ENCODE measurements at regions not wholly inside any gene's neighbourhood (a gene's known extent, or its start where the extent isn't known, plus 50 kb on each side); places are given as distances from the start of the nearest gene placed in this dataset.
"Not testable (repeated sequence)": the region's sequence is repeated elsewhere in the genome, so short reads cannot be mapped to it uniquely, and the experiment has no call there.

DNA sequence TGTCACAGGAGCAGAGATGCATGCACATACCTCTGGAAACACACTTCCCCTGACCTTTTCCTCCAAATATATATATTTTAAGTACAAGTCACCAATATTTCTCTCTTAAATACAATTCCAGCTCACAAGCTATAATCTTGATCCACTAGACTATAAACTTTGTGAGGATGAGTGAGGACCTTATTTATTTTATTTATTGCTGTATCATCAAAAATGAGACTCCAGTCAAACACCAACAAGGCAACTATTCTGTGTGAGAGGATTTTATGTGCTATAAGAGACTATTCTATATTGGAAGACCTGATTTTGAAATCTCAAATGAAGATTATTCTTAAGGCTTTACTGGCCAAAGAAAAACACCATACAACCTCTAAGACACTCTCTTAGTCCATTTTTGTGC is 1352.2 kb downstream of the SUCLG1 start:
- no peak overlapping the region for H3K4me3 Mint-ChIP-seq
- ATAC-seq (replicated peaks) (no peak), DNase-seq (no peak)
- no peak overlapping the region for H3K27ac Mint-ChIP-seq
- H3K27me3 Mint-ChIP-seq = no peaks in the 10 kb centered on the region
- H3K36me3 Mint-ChIP-seq = no peaks in the 10 kb centered on the region
- no peaks in the 10 kb centered on the region for H3K4me1 Mint-ChIP-seq
- H3K9me3 Mint-ChIP-seq = peaks cover 5% of the 10 kb centered on the region in 2 donors

DNA sequence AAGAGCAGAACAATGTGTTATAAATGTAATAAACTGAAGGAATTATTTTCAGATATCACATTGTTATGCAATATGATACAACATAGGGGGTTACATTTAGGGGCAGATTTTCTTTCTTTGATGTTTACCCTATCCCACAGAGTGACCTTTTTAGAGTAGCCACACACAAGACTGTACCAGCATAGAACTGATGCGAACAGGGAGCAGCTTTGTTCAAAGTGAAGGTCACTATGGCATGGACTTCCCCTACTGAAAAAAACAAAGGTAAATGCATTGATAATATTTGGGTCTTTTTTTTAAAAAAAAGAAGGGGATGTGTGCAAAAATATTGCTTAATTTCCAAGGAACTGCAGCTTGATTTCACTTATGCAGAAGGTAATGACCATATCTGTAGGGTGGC is 1354.9 kb downstream of the SUCLG1 start:
- no peak overlapping the region for H3K4me3 Mint-ChIP-seq

DNA sequence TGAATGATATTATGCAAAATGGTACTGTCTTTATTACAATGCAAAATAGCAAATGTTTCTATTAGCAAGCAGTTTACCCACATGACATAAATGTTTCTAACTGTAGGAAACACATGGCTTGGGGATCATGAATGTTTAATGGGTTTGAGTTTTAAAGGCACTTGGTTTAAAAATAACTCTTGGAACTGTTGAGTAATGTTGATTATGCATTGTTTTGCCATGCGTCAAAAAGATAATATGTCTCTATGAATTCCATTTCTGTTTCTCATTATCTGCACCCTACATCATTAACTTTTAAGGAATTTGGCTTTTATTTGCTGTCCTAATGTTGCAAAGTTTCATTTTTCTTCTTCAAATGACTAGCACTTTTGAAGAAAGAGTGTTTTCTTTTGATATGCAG is 1355.5 kb downstream of the SUCLG1 start:
- DNase-seq = no peak
- Mint-ChIP-seq H3K27ac (no peak overlapping the region), H3K36me3 (no peaks in the 10 kb centered on the region), H3K4me1 (no peaks in the 10 kb centered on the region), H3K9me3 (peaks cover 0 to 4% of the 10 kb centered on the region in 2 donors), H3K27me3 (no peaks in the 10 kb centered on the region), H3K4me3 (no peak overlapping the region)
- ATAC-seq (replicated peaks) = no peak

More for the DNA sequence above, 1354.9 kb downstream of the SUCLG1 start:
- DNase-seq (no peak), ATAC-seq (replicated peaks) (no peak)
- Mint-ChIP-seq H3K27me3 (no peaks in the 10 kb centered on the region), H3K9me3 (peaks cover 1 to 5% of the 10 kb centered on the region in 2 donors), H3K36me3 (no peaks in the 10 kb centered on the region), H3K4me1 (no peaks in the 10 kb centered on the region), H3K27ac (no peak overlapping the region)

DNA sequence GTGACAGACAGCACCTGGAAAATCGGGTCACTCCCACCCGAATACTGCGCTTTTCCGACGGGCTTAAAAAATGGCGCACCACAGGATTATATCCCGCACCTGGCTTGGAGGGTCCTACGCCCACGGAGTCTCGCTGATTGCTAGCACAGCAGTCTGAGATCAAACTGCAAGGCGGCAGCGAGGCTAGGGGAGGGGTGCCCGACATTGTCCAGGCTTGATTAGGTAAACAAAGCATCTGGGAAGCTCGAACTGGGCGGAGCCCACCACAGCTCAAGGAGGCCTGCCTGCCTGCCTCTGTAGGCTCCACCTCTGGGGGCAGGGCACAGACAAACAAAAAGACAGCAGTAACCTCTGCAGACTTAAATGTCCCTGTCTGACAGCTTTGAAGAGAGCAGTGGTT is 1370.0 kb downstream of the SUCLG1 start:
- not testable (repeated sequence) for H3K4me1 Mint-ChIP-seq; H3K27ac Mint-ChIP-seq; ATAC-seq (replicated peaks); DNase-seq; H3K27me3 Mint-ChIP-seq; H3K36me3 Mint-ChIP-seq; H3K9me3 Mint-ChIP-seq; H3K4me3 Mint-ChIP-seq

DNA sequence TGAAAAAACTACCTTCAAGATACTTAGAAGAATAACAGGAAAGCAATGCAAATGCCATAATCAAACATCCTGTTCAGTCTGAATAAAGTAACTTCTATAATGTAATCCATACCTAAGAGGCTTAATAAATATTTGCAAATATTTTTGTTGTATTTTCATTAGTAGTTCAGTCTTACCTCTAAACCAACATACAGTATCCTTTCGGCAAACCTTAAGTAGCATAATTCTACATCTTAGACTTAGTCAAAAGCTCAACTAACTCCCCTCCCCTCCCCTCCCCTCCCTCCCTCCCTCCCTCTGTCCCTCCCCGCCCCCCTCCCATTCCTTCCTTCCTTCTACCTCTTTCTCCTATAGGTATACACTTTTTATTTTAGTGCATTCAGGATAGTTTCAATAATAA is 1373.2 kb downstream of the SUCLG1 start:
- Mint-ChIP-seq H3K4me3 (no peak overlapping the region), H3K27ac (no peak overlapping the region), H3K4me1 (no peaks in the 10 kb centered on the region), H3K36me3 (no peaks in the 10 kb centered on the region), H3K27me3 (no peaks in the 10 kb centered on the region), H3K9me3 (peaks cover 0 to 7% of the 10 kb centered on the region in 2 donors)
- DNase-seq (no peak), ATAC-seq (replicated peaks) (no peak)

GRCh38 chr2:83081826-83082690 is 1377.0 kb downstream of the SUCLG1 start:
- no peaks in the 10 kb centered on the region for H3K27me3 Mint-ChIP-seq
- H3K4me3 Mint-ChIP-seq = no peak overlapping the region
- no peak for ATAC-seq (replicated peaks)
- H3K36me3 Mint-ChIP-seq = no peaks in the 10 kb centered on the region
- H3K4me1 Mint-ChIP-seq = no peaks in the 10 kb centered on the region
- no peak overlapping the region for H3K27ac Mint-ChIP-seq
- H3K9me3 Mint-ChIP-seq = peaks cover 0 to 7% of the 10 kb centered on the region in 2 donors
- no peak for DNase-seq

GRCh38 chr2:83079007-83079406 is 1380.1 kb downstream of the SUCLG1 start:
- Mint-ChIP-seq H3K4me1 (no peaks in the 10 kb centered on the region), H3K9me3 (peaks cover 0 to 3% of the 10 kb centered on the region in 2 donors), H3K27ac (no peak overlapping the region), H3K27me3 (no peaks in the 10 kb centered on the region), H3K36me3 (no peaks in the 10 kb centered on the region), H3K4me3 (no peak overlapping the region)
- ATAC-seq (replicated peaks) (no peak), DNase-seq (no peak)

- H3K36me3 Mint-ChIP-seq = no peaks in the 10 kb centered on the region
- DNase-seq (no peak), ATAC-seq (replicated peaks) (no peak)
- H3K4me1 Mint-ChIP-seq = no peaks in the 10 kb centered on the region
- H3K27ac Mint-ChIP-seq = no peak overlapping the region
- H3K9me3 Mint-ChIP-seq = peaks cover 0 to 7% of the 10 kb centered on the region in 2 donors
- H3K27me3 Mint-ChIP-seq = no peaks in the 10 kb centered on the region
- no peak overlapping the region for H3K4me3 Mint-ChIP-seq
Measured at GRCh38 chr2:83072767-83073166, 1386.3 kb downstream of the SUCLG1 start.

DNA sequence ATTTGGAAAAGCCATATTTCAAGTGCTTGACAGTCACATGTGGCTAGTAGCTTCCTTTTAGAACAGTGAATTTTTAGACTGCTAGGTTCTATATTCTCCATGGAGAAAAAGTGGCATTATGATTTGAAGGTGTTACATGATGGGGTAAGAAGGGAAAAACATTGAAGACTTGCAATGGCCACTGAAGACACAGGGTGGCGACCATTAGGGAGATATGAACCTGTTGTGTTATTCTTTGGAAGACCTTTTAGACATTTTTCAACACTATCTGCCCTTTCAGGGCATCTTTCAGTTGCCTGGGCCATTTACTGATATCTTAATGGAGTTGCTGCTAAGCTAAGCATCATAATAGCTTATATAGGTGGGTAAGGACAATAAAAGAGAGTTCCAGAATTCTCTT is 1387.2 kb downstream of the SUCLG1 start:
- ATAC-seq (replicated peaks) = no peak
- no peaks in the 10 kb centered on the region for H3K36me3 Mint-ChIP-seq
- no peak overlapping the region for H3K27ac Mint-ChIP-seq
- no peaks in the 10 kb centered on the region for H3K27me3 Mint-ChIP-seq
- H3K4me3 Mint-ChIP-seq = no peak overlapping the region
- H3K9me3 Mint-ChIP-seq = peaks cover under 1 to 7% of the 10 kb centered on the region in 2 donors
- H3K4me1 Mint-ChIP-seq = no peaks in the 10 kb centered on the region
- DNase-seq = no peak

DNA sequence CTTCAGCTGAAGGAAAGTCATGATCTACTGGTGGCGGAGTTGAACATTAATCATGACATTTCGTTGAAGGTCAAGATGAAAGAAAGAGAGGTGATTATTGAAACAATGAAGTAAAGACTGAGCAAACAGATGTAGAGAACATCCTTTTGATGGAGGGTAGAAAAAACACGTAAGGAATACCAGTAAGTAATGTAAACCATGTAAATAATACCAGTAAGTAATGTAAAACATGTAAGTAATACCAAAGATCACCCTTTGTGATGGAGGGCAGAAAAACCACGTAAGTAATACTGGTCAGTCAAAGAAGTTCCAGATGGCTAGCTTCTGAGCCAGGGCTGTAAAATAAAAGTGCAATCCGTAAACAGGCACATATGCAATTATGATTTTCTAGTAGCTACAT is 1387.7 kb downstream of the SUCLG1 start:
- Mint-ChIP-seq H3K27ac (no peak overlapping the region), H3K36me3 (no peaks in the 10 kb centered on the region), H3K9me3 (peaks cover 3 to 7% of the 10 kb centered on the region in 2 donors), H3K4me1 (no peaks in the 10 kb centered on the region), H3K4me3 (no peak overlapping the region), H3K27me3 (no peaks in the 10 kb centered on the region)
- ATAC-seq (replicated peaks) (no peak), DNase-seq (no peak)

- DNase-seq (no peak), ATAC-seq (replicated peaks) (no peak)
- Mint-ChIP-seq H3K9me3 (peaks cover 3 to 7% of the 10 kb centered on the region in 2 donors), H3K4me1 (no peaks in the 10 kb centered on the region), H3K4me3 (no peak overlapping the region), H3K27me3 (no peaks in the 10 kb centered on the region), H3K27ac (no peak overlapping the region), H3K36me3 (no peaks in the 10 kb centered on the region)
Measured at GRCh38 chr2:83069724-83070123, 1389.4 kb downstream of the SUCLG1 start.

DNA sequence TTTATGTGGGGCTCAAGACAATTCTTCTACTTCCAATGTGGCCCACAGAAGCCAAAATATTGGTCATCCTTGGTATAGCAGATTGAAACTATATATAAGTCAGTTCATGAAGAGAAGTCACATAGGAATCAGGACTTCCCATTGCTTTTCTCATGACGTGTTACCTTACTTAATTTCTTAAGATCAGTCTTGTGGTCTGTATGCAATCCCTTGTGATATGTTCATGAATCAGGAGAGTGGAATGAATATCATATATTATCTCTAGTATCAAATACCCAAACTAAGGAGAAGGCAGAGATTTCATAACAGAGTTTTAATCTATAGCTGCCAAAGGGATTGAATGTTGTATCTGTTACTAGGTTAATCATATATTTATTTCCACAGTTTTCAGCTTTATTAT is 1390.4 kb downstream of the SUCLG1 start:
- no peak for ATAC-seq (replicated peaks)
- Mint-ChIP-seq H3K27ac (no peak overlapping the region), H3K4me3 (no peak overlapping the region), H3K9me3 (peaks cover 3 to 7% of the 10 kb centered on the region in 2 donors), H3K4me1 (no peaks in the 10 kb centered on the region), H3K27me3 (no peaks in the 10 kb centered on the region), H3K36me3 (no peaks in the 10 kb centered on the region)
- no peak for DNase-seq

DNA sequence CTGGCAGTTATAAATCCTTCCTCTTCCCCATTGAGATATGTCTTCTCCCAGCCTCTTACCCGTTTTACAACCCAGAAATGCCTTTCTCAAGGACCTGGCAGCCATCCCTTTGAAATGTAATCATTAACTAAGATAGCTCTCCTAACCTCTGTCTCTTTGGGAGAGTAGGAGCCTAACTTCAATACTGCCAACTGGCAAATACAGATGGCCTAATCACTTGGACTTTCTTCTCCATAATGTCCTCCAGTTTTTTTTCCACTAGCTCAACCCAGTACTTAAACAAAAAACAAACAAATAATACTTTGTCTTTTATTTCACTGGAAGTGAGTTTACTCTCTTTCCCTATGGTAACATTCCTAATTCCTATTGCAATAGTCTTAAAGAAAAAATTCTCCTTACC is 1391.1 kb downstream of the SUCLG1 start:
- Mint-ChIP-seq H3K27me3 (no peaks in the 10 kb centered on the region), H3K4me1 (no peaks in the 10 kb centered on the region), H3K9me3 (peaks cover 3 to 7% of the 10 kb centered on the region in 2 donors), H3K27ac (no peak overlapping the region), H3K4me3 (no peak overlapping the region), H3K36me3 (no peaks in the 10 kb centered on the region)
- DNase-seq (no peak), ATAC-seq (replicated peaks) (no peak)

GRCh38 chr2:83063933-83064332 is 1395.1 kb downstream of the SUCLG1 start:
- ATAC-seq (replicated peaks) = no peak
- H3K36me3 Mint-ChIP-seq = no peaks in the 10 kb centered on the region
- H3K4me3 Mint-ChIP-seq = no peak overlapping the region
- H3K27me3 Mint-ChIP-seq = no peaks in the 10 kb centered on the region
- no peaks in the 10 kb centered on the region for H3K4me1 Mint-ChIP-seq
- DNase-seq = no peak
- H3K9me3 Mint-ChIP-seq = peaks cover 3 to 5% of the 10 kb centered on the region in 2 donors
- no peak overlapping the region for H3K27ac Mint-ChIP-seq

DNA sequence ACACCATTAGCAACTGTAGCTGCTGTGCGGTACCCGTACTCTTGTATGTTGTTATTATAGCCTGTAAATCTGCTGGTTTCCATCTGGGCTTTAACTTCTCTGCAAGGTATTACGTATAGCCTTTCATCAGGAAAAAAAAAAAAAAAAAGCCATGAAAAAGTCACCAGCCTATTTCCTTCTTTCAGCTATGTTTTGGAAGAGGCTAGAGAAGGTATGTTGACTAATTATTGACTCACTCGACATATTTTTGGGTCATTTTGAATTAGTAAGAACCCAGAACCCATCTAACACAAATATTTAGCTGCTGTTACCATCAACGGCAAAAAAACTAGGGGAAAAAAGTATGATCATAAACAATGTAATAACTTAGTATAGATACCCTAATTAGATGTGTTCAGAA is 1395.6 kb downstream of the SUCLG1 start:
- no peaks in the 10 kb centered on the region for H3K36me3 Mint-ChIP-seq
- ATAC-seq (replicated peaks) = no peak
- H3K9me3 Mint-ChIP-seq = peaks cover 3 to 5% of the 10 kb centered on the region in 2 donors
- no peak for DNase-seq
- no peaks in the 10 kb centered on the region for H3K27me3 Mint-ChIP-seq
- no peaks in the 10 kb centered on the region for H3K4me1 Mint-ChIP-seq
- no peak overlapping the region for H3K27ac Mint-ChIP-seq
- H3K4me3 Mint-ChIP-seq = no peak overlapping the region
